K562 (cell line): ENCODE measurements at regions not wholly inside any gene's neighbourhood (a gene's known extent, or its start where the extent isn't known, plus 50 kb on each side); places are given as distances from the start of the nearest gene placed in this dataset.

Source experiments
- ATAC-seq: fragments of 200-7000 bp; cut with Tn5 transposase; 3 replicates; pipeline ENCODE4 v1.9.1; 2020; ENCODE audit warnings: moderate library complexity
- BruUV-seq: library from RNA; stranded (reverse); fragments of 400-500 nt; replicated peaks from 2 replicates; lab custom pipeline; 2021; lab: Mats Ljungman, UMichigan
- CTCF ChIA-PET: fragments of 300-600 bp; formaldehyde crosslinking; extraction: SDS; loops from one replicate; lab custom pipeline; 2021; ENCODE audit warnings: low intra/inter-chr PET ratio; lab: Yijun Ruan, JAX
- POLR2A ChIA-PET: fragments of 300-600, 350-650 bp; sonication (Branson Sonifier 250); formaldehyde crosslinking; extraction: SDS; loops from one replicate; lab custom pipeline; 2021; ENCODE audit warnings: antibody characterized with exemption, inconsistent platforms; lab: Yijun Ruan, JAX
- DNase-seq, 4 experiments: peaks; one replicate each; pipeline versions ENCODE4 v3.0.0 to v3.0.0-alpha.2; 2011 to 2018; ENCODE audit warnings: low spot score in 3 of 4, mixed read lengths in 3 of 4; ENCODE audit errors: extremely low read depth in 1 of 4
- FAIRE-seq: peaks from 2 replicates; lab custom pipeline; 2011; peaks lifted over from hg19 to GRCh38; lab: Jason Lieb, UNC
- H2AFZ ChIP-seq: 2 replicates; pipeline ENCODE4 v1.6.0; 2011; ENCODE audit warnings: low read depth, low read length, control low read depth, inconsistent platforms
- H3K27ac ChIP-seq: fragments of 200-600 bp; 3 replicates; pipeline ENCODE4 v1.8.0; 2011; ENCODE audit warnings: low read depth, mild to moderate bottlenecking, control low read depth, inconsistent platforms, low read length, moderate library complexity, mixed read lengths; ENCODE audit errors: extremely low read depth
- H3K27me3 ChIP-seq, 2 experiments: fragments of 300-600 bp in 1 of 2; 2 replicates in 1 of 2; 3 replicates in 1 of 2; pipeline versions ENCODE4 v1.6.0 to v1.8.0; 2011; ENCODE audit warnings: inconsistent platforms in 2 of 2, low read length in 2 of 2, mild to moderate bottlenecking in 1 of 2, mixed read lengths in 1 of 2, moderate library complexity in 1 of 2; ENCODE audit not compliant: control insufficient read depth in 2 of 2, insufficient read depth in 2 of 2
- H3K36me3 ChIP-seq: fragments of 300-600 bp; 3 replicates; pipeline ENCODE4 v1.8.0; 2011; ENCODE audit warnings: mild to moderate bottlenecking, low read length, inconsistent platforms; ENCODE audit not compliant: control insufficient read depth, insufficient read depth
- H3K4me1 ChIP-seq, 2 experiments: fragments of 200-600 bp in 1 of 2; replicated peaks in 1 of 2; 2 replicates in 1 of 2; 3 replicates in 1 of 2; pipeline versions ENCODE4 v1.5.1 to v1.8.0; 2011; ENCODE audit warnings: inconsistent platforms in 2 of 2, low read length in 2 of 2, mild to moderate bottlenecking in 1 of 2, mixed read lengths in 1 of 2, moderate library complexity in 1 of 2; ENCODE audit not compliant: control insufficient read depth in 2 of 2, insufficient read depth in 2 of 2
- H3K4me2 ChIP-seq: 2 replicates; pipeline ENCODE4 v1.6.1; 2011; ENCODE audit warnings: low read length, control low read depth, inconsistent platforms, mixed read lengths; ENCODE audit not compliant: insufficient read depth
- H3K4me3 ChIP-seq: fragments of 200-600 bp; sonication (generic), shearing (Covaris generic); 2 replicates; pipeline ENCODE4 v1.5.1; 2016; ENCODE audit warnings: control low read depth, inconsistent platforms
- H3K79me2 ChIP-seq: fragments of 200-600 bp; 3 replicates; pipeline ENCODE4 v1.8.0; 2011; ENCODE audit warnings: low read length, inconsistent platforms; ENCODE audit not compliant: control insufficient read depth, insufficient read depth
- H3K9ac ChIP-seq, 2 experiments: 2 replicates each; pipeline versions ENCODE4 v1.6.0 to v1.6.1; 2011; ENCODE audit warnings: low read depth in 2 of 2, low read length in 2 of 2, control low read depth in 1 of 2, inconsistent platforms in 1 of 2, mild to moderate bottlenecking in 1 of 2, mixed read lengths in 1 of 2; ENCODE audit not compliant: insufficient read depth in 1 of 2
- H3K9me1 ChIP-seq: one replicate; pipeline ENCODE4 v1.6.0; 2011; ENCODE audit warnings: inconsistent platforms, mild to moderate bottlenecking, low read length, moderate library complexity; ENCODE audit not compliant: control insufficient read depth, insufficient read depth
- H3K9me3 ChIP-seq: replicated peaks from 2 replicates; pipeline ENCODE4 v1.5.1; 2011; ENCODE audit warnings: low read depth, low read length, inconsistent platforms; ENCODE audit not compliant: control insufficient read depth, insufficient read depth
- H4K20me1 ChIP-seq: replicated peaks from 2 replicates; pipeline ENCODE4 v1.6.1; 2011; ENCODE audit warnings: low read length, inconsistent platforms, mixed read lengths; ENCODE audit not compliant: control insufficient read depth, insufficient read depth
- E2F1 ChIP-seq: sonication (generic); formaldehyde crosslinking; IDR thresholded peaks from 2 replicates; pipeline ENCODE4 v1.8.1; 2023; ENCODE audit warnings: mild to moderate bottlenecking, missing genetic modification reagents, moderate library complexity
- ETV5 ChIP-seq: sonication (generic); formaldehyde crosslinking; IDR thresholded peaks from 2 replicates; pipeline ENCODE4 v1.4.0; 2020; ENCODE audit warnings: low read depth, mild to moderate bottlenecking, missing genetic modification reagents
- HCFC1 ChIP-seq: IDR thresholded peaks from 2 replicates; pipeline ENCODE4 v1.6.1; 2012; ENCODE audit warnings: low read depth, low read length, improper control_type of control experiment
- NFYB ChIP-seq: IDR thresholded peaks from 2 replicates; pipeline ENCODE4 v1.6.1; 2011; ENCODE audit warnings: mild to moderate bottlenecking, moderate library complexity; ENCODE audit not compliant: insufficient read length; ENCODE audit errors: extremely low read depth
- TGIF2 ChIP-seq: sonication (generic); formaldehyde crosslinking; IDR thresholded peaks from 2 replicates; pipeline ENCODE4 v1.8.1; 2022; ENCODE audit warnings: mild to moderate bottlenecking, missing genetic modification reagents, moderate library complexity
- USF1 ChIP-seq: sonication (generic); formaldehyde crosslinking; IDR thresholded peaks from 2 replicates; pipeline ENCODE4 v1.9.0; 2022; ENCODE audit warnings: mild to moderate bottlenecking, missing genetic modification reagents
- ZNF184 ChIP-seq: sonication (generic); formaldehyde crosslinking; IDR thresholded peaks from 2 replicates; pipeline ENCODE4 v1.5.0; 2020; ENCODE audit warnings: missing genetic modification reagents
- ZNF253 ChIP-seq: fragments of 250-450 bp; sonication (Bioruptor Pico); conservative IDR thresholded peaks from 2 replicates; pipeline ENCODE4 v1.6.1; 2021; ENCODE audit warnings: mild to moderate bottlenecking
- WGBS: fragments of 100-300 bp; shearing (Covaris generic); methylation state at CpG from one replicate; pipeline ENCODE4 v1.1.6; 2016; ENCODE audit warnings: low coverage, mixed read lengths; ENCODE audit not compliant: insufficient coverage; ENCODE audit errors: missing lambda C conversion rate; 5-methylcytosine and 5-hydroxymethylcytosine counted together
- in situ Hi-C: fragments of 300-500 bp; cut with MboI; formaldehyde crosslinking; loops from 4 replicates; pipeline ENCODE4 v1.15.0; 2018; ENCODE audit warnings: inconsistent platforms, mixed read lengths
- intact Hi-C: fragments of 100-400 bp; cut with micrococcal nuclease; formaldehyde crosslinking; loops from 2 replicates; pipeline ENCODE4 v1.14.2; 2022

- Histone ChIP-seq H3K9me1 (no peaks in the 10 kb centered on the region), H3K27ac (no peak overlapping the region), H3K9ac (no peak overlapping the region), H3K27me3 (no peaks in the 10 kb centered on the region), H3K4me2 (no peak overlapping the region), H3K4me1 (no peaks in the 10 kb centered on the region), H4K20me1 (no peaks in the 10 kb centered on the region), H3K9me3 (no peaks in the 10 kb centered on the region), H3K36me3 (no peaks in the 10 kb centered on the region), H3K79me2 (no peaks in the 10 kb centered on the region), H2AFZ (no peak overlapping the region), H3K4me3 (no peak overlapping the region)
- ChIA-PET POLR2A (no interaction called here), CTCF (no interaction called here)
- intact Hi-C loops: no loop called here
- TF ChIP-seq ZNF253: no peak
- no peak for TF ChIP-seq E2F1 (CRISPR knock-in tag)
- no peak for TF ChIP-seq ETV5 (CRISPR knock-in tag)
- TF ChIP-seq USF1: no peak
- TF ChIP-seq NFYB: no peak
- no peak for TF ChIP-seq TGIF2 (CRISPR knock-in tag)
- no peak for TF ChIP-seq HCFC1
- no peak for TF ChIP-seq ZNF184 (CRISPR knock-in tag)
- FAIRE-seq: no peak
- BruUV-seq: no TSS peak
- in situ Hi-C loops: no loop called here
- WGBS: 0% methylated on average over 1 of the region's 1 CpG
- DNase-seq: no peak
- ATAC-seq: no peak
These were observed 169.9 kb downstream of the DIPK2A start for GRCh38 chr3:144141496-144141895.
